Uterus (tissue), 3 donors: ENCODE measurements at regions not wholly inside any gene's neighbourhood (a gene's known extent, or its start where the extent isn't known, plus 50 kb on each side); places are given as distances from the start of the nearest gene placed in this dataset.

ENCODE experiments used
- DNase-seq, 2 donors: peaks; one replicate each; pipeline ENCODE4 v3.0.0-alpha.2; 2019 to 2020
- H3K27ac ChIP-seq, 2 donors: fragments of 200-600 bp; sonication (generic); 1 replicate in 1 of 2; 2 replicates in 1 of 2; pipeline ENCODE4 v1.5.1; 2016 to 2018
- H3K27me3 ChIP-seq, 2 donors: fragments of 200-600 bp; sonication (generic); one replicate each; pipeline ENCODE4 v1.5.1; 2018 to 2019; ENCODE audit warnings: control low read depth in 1 of 2
- H3K36me3 ChIP-seq, 2 donors: fragments of 200-600 bp; sonication (generic); one replicate each; pipeline ENCODE4 v1.5.1; 2019; ENCODE audit warnings: control low read depth in 1 of 2
- H3K4me1 ChIP-seq, 2 donors: fragments of 200-600 bp; sonication (generic); one replicate each; pipeline ENCODE4 v1.5.1; 2018 to 2019; ENCODE audit warnings: control low read depth in 1 of 2
- H3K4me3 ChIP-seq, 2 donors: fragments of 200-600 bp; sonication (generic); 1 replicate in 1 of 2; 2 replicates in 1 of 2; pipeline ENCODE4 v1.5.1; 2018 to 2019; ENCODE audit warnings: mild to moderate bottlenecking in 1 of 2
- H3K9me3 ChIP-seq, 2 donors: fragments of 200-600 bp; sonication (generic); one replicate each; pipeline ENCODE4 v1.5.1; 2019; ENCODE audit warnings: control low read depth in 1 of 2
- POLR2A ChIP-seq, 2 donors: fragments of 450-650 bp; IDR thresholded peaks; one replicate each; pipeline ENCODE4 v1.6.1; 2016; ENCODE audit warnings: antibody characterized with exemption in 2 of 2, mild to moderate bottlenecking in 1 of 2, moderate library complexity in 1 of 2
- intact Hi-C: fragments of 100-400 bp; cut with DNase I; formaldehyde crosslinking; loops from one replicate; pipeline ENCODE4 v1.15.1; 2023; ENCODE audit warnings: low total_unique reads
- TF ChIP-seq, protein P1 (sequence below), 4 experiments: fragments of 200-600 bp in 2 of 4; fragments of 450-650 bp in 2 of 4; sonication (generic) in 2 of 4; IDR thresholded peaks; one replicate each; pipeline ENCODE4 v1.5.1; 2016 to 2019; ENCODE audit warnings: antibody characterized with exemption in 4 of 4, mild to moderate bottlenecking in 2 of 4, moderate library complexity in 1 of 4
- donor health status: DM: yes; HTN: yes; CAD: no.

DNA sequence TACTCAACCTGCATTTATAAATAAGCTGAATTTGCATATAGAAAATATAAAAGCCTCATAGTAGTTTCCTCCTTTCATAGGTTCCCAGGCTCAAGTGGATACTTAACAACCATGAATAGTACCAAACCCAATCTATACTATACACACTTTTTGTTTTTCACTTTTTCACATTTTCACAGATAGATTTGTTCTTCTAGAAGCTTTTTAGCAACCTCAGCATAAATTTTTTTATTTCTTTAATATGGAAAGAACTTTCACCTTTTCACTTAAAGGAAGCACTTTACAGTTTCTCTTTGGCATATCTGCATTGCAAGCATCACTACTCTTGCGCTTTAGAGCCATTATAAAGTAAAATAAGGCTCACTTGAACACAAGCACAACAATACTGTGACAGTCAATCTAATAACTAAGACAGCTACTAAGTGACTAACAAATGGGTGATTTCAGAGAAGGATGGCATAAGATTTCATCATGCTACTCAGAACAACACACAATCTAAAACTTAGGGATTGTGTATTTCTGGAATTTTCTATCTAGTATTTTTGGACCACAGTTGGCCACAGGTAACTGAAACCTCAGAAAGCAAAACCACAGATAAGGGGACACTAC lies 1063.6 kb downstream of the FAM181B start:
- H3K27me3 ChIP-seq = no peaks in the 10 kb centered on the region
- no peak for TF ChIP-seq POLR2A (IDR thresholded peaks at IDR 0.05)
- TF ChIP-seq, protein P1, sequence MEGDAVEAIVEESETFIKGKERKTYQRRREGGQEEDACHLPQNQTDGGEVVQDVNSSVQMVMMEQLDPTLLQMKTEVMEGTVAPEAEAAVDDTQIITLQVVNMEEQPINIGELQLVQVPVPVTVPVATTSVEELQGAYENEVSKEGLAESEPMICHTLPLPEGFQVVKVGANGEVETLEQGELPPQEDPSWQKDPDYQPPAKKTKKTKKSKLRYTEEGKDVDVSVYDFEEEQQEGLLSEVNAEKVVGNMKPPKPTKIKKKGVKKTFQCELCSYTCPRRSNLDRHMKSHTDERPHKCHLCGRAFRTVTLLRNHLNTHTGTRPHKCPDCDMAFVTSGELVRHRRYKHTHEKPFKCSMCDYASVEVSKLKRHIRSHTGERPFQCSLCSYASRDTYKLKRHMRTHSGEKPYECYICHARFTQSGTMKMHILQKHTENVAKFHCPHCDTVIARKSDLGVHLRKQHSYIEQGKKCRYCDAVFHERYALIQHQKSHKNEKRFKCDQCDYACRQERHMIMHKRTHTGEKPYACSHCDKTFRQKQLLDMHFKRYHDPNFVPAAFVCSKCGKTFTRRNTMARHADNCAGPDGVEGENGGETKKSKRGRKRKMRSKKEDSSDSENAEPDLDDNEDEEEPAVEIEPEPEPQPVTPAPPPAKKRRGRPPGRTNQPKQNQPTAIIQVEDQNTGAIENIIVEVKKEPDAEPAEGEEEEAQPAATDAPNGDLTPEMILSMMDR (IDR thresholded peaks at IDR 0.05) = no peak
- H3K4me3 ChIP-seq = no peak overlapping the region
- H3K4me1 ChIP-seq = no peaks in the 10 kb centered on the region
- intact Hi-C loops = no loop called here
- no peaks in the 10 kb centered on the region for H3K36me3 ChIP-seq
- DNase-seq = no peak
- no peaks in the 10 kb centered on the region for H3K9me3 ChIP-seq
- H3K27ac ChIP-seq = no peak overlapping the region

DNA sequence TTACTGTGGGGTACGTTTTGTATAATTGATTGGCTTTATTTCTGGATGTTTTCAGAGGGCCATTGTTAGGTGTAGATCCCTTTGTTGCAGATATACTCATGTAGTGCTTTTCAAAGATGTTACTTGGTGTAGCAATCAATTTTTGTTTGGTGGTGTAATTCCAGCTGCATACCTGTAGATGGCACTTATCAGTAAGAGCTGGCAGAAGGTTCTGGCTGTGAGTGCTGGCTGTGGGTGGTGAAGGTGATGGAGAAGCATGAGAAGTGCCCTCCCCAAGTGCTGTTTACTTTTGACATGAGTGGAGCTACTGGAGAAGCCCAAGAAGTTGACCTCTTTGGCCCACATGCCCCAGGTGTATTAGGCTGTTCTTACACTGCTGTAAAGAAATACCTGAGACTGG lies 1074.9 kb downstream of the FAM181B start:
- H3K27me3 ChIP-seq = no peaks in the 10 kb centered on the region
- H3K27ac ChIP-seq = no peak overlapping the region
- H3K4me1 ChIP-seq = no peaks in the 10 kb centered on the region
- no peaks in the 10 kb centered on the region for H3K36me3 ChIP-seq
- H3K4me3 ChIP-seq = no peak overlapping the region
- intact Hi-C loops = no loop called here
- TF ChIP-seq, protein P1 (IDR thresholded peaks at IDR 0.05) = no peak
- no peak for TF ChIP-seq POLR2A (IDR thresholded peaks at IDR 0.05)
- DNase-seq = no peak
- H3K9me3 ChIP-seq = no peaks in the 10 kb centered on the region

DNA sequence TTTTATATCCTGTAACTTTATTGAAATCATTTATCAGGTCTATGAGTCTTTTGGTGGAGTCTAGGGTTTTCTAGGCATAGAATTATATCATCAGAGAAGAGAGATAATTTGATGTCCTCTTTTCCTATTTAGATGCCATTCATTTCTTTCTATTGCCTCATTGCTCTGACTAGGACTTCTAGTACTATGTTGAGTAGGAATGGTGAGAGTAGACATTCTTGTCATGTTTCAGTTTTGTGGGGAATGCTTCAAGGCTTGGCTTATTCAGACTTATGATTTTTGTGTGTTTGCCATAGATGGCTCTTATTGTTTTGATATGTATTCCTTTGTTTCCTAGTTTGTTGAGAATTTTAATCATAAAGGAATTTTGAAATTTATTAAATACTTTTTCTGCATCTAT lies 1078.3 kb downstream of the FAM181B start:
- DNase-seq = no peak
- TF ChIP-seq, protein P1 (IDR thresholded peaks at IDR 0.05) = no peak
- TF ChIP-seq POLR2A (IDR thresholded peaks at IDR 0.05) = no peak

DNA sequence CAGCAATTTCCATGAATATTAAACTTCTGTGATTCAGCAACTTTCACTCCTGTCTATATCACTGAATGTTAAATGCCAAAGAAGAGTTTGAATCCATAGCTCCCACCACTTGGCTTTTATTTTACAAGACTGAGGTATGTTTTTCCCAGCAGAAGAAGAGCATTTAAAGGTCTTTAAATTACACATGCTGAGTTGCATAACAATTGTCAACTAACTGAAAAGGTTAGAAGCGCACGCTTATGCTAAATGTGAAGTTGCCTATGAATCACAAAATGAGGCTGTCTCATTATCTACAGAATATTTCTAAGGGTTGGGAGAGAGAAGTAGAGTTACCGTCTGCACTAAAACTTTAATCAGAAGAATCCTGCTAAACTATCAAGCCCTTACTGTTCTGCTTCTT lies 1086.3 kb downstream of the FAM181B start:
- TF ChIP-seq, protein P1 (IDR thresholded peaks at IDR 0.05) = no peak
- no peak for TF ChIP-seq POLR2A (IDR thresholded peaks at IDR 0.05)
- Histone ChIP-seq H3K9me3 (no peaks in the 10 kb centered on the region), H3K36me3 (no peaks in the 10 kb centered on the region), H3K27ac (no peak overlapping the region), H3K27me3 (no peaks in the 10 kb centered on the region), H3K4me1 (no peaks in the 10 kb centered on the region), H3K4me3 (no peak overlapping the region)
- intact Hi-C loops = no loop called here
- no peak for DNase-seq

More for the DNA sequence above, 1078.3 kb downstream of the FAM181B start:
- Histone ChIP-seq H3K27ac (no peak overlapping the region), H3K36me3 (no peaks in the 10 kb centered on the region), H3K9me3 (no peaks in the 10 kb centered on the region), H3K4me3 (no peak overlapping the region), H3K4me1 (no peaks in the 10 kb centered on the region), H3K27me3 (no peaks in the 10 kb centered on the region)
- intact Hi-C loops = no loop called here

DNA sequence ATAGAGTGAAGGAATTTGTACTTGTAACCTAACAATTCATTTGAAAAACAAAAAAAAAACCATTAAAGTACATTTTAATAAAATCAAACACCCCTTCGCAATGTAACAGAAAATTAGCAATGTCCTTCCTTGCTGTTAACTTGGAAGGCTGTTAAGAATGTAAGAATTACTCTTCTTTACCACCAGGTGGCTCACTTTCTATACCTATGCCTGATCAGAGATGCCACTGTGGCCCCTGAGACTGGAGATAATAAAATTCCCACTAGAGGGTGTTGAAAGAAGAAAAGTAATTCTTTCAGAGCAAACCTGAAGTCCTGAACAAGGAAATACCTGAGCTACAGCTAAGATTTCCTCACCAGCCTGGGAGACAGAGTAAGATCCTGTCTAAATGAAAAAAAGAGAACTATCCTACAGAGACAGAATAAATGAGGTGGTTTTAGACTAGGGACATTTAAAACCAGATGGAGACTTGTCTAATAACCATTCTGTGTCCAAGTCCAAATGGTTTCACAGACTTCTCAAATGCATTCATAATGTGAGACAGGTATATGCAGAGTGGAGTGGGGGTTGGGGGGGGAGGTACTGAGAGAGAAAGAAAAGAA lies 1089.3 kb downstream of the FAM181B start:
- H3K27me3 ChIP-seq = no peaks in the 10 kb centered on the region
- H3K4me3 ChIP-seq = no peak overlapping the region
- no peaks in the 10 kb centered on the region for H3K36me3 ChIP-seq
- intact Hi-C loops = no loop called here
- DNase-seq = no peak
- no peaks in the 10 kb centered on the region for H3K9me3 ChIP-seq
- no peaks in the 10 kb centered on the region for H3K4me1 ChIP-seq
- no peak overlapping the region for H3K27ac ChIP-seq
- TF ChIP-seq, protein P1 (IDR thresholded peaks at IDR 0.05) = peak; percentile 27 to 48 (median 43)
- no peak for TF ChIP-seq POLR2A (IDR thresholded peaks at IDR 0.05)
